GM21825 (cell line): ENCODE measurements at regions not wholly inside any gene's neighbourhood (a gene's known extent, or its start where the extent isn't known, plus 50 kb on each side); places are given as distances from the start of the nearest gene placed in this dataset.
A peak's percentile ranks its signal among the peaks of the same experiment; 100 is the strongest.

Source experiments
- ATAC-seq: cut with Tn5 transposase; IDR thresholded peaks from one replicate; pipeline ENCODE4 v1.9.1; 2021; ENCODE audit warnings: mild to moderate bottlenecking, moderate library complexity; ENCODE audit not compliant: unreplicated experiment

GRCh38 chr13:31049833-31050232, 111.9 kb downstream of the HSPH1 start:
- no peak for ATAC-seq

GRCh38 chr13:31049083-31049482, 112.6 kb downstream of the HSPH1 start:
- no peak for ATAC-seq

- ATAC-seq: no peak
These were observed 113.2 kb downstream of the HSPH1 start for GRCh38 chr13:31048521-31048920.

GRCh38 chr13:31046711-31047279, 114.3 kb downstream of the TEX26 start:
- no peak for ATAC-seq

GRCh38 chr13:31045286-31046081, 113.0 kb downstream of the TEX26 start:
- ATAC-seq: peak; percentile 50

GRCh38 chr13:31044364-31045285, 112.2 kb downstream of the TEX26 start:
- ATAC-seq: peak; percentile 68

GRCh38 chr13:31043957-31044356, 111.5 kb downstream of the TEX26 start:
- no peak for ATAC-seq

- no peak for ATAC-seq
These were observed 110.2 kb downstream of the TEX26 start for GRCh38 chr13:31042481-31043165.

- ATAC-seq: no peak
These were observed 109.6 kb downstream of the TEX26 start for GRCh38 chr13:31042049-31042448.

- ATAC-seq: peak; percentile 86
These were observed 106.5 kb downstream of the TEX26 start for GRCh38 chr13:31038834-31039552.

GRCh38 chr13:31037874-31038500, 105.5 kb downstream of the TEX26 start:
- no peak for ATAC-seq

- no peak for ATAC-seq
These were observed 104.6 kb downstream of the TEX26 start for GRCh38 chr13:31036731-31037695.

GRCh38 chr13:31035185-31035965, 102.9 kb downstream of the TEX26 start:
- ATAC-seq: no peak

GRCh38 chr13:31032528-31033113, 100.2 kb downstream of the TEX26 start:
- ATAC-seq: no peak

- ATAC-seq: no peak
These were observed 99.0 kb downstream of the TEX26 start for GRCh38 chr13:31031482-31031881.

GRCh38 chr13:31029102-31029501, 96.6 kb downstream of the TEX26 start:
- no peak for ATAC-seq

- no peak for ATAC-seq
These were observed 94.7 kb downstream of the TEX26 start for GRCh38 chr13:31027136-31027535.
